H9 (cell line): ENCODE measurements at regions not wholly inside any gene's neighbourhood (a gene's known extent, or its start where the extent isn't known, plus 50 kb on each side); places are given as distances from the start of the nearest gene placed in this dataset.

Source experiments
- DNase-seq: peaks from one replicate; pipeline ENCODE4 v3.0.0-alpha.2; 2017
- H2AFZ ChIP-seq: one replicate; pipeline ENCODE4 v1.6.1; 2013; ENCODE audit warnings: mild to moderate bottlenecking, low read length, control low read depth, moderate library complexity
- H2AK5ac ChIP-seq: 2 replicates; pipeline ENCODE4 v1.6.1; 2013; ENCODE audit warnings: low read length, control low read depth, mixed read lengths; ENCODE audit not compliant: insufficient read length
- H2BK120ac ChIP-seq: one replicate; pipeline ENCODE4 v1.6.1; 2013; ENCODE audit warnings: low read depth, mild to moderate bottlenecking, low read length, control low read depth, inconsistent platforms; ENCODE audit not compliant: poor library complexity, severe bottlenecking
- H2BK12ac ChIP-seq: 2 replicates; pipeline ENCODE4 v1.6.1; 2013; ENCODE audit warnings: low read length, control low read depth, mixed read lengths, low read depth; ENCODE audit not compliant: insufficient read length
- H2BK15ac ChIP-seq: 2 replicates; pipeline ENCODE4 v1.6.1; 2013; ENCODE audit warnings: low read depth, low read length, control low read depth
- H2BK20ac ChIP-seq: one replicate; pipeline ENCODE4 v1.6.1; 2013; ENCODE audit warnings: low read depth, mild to moderate bottlenecking, low read length, control low read depth, inconsistent platforms; ENCODE audit not compliant: poor library complexity, severe bottlenecking
- H2BK5ac ChIP-seq: 2 replicates; pipeline ENCODE4 v1.6.1; 2013; ENCODE audit warnings: low read length, control low read depth, mixed read lengths; ENCODE audit not compliant: insufficient read length
- H3K14ac ChIP-seq: 2 replicates; pipeline ENCODE4 v1.6.1; 2013; ENCODE audit warnings: low read length, control low read depth; ENCODE audit not compliant: insufficient read depth
- H3K18ac ChIP-seq: 2 replicates; pipeline ENCODE4 v1.6.1; 2013; ENCODE audit warnings: low read depth, mild to moderate bottlenecking, mixed read lengths, low read length, control low read depth; ENCODE audit not compliant: insufficient read length
- H3K23ac ChIP-seq: 2 replicates; pipeline ENCODE4 v1.6.1; 2013; ENCODE audit warnings: low read length, control low read depth, mixed read lengths, low read depth; ENCODE audit not compliant: insufficient read length
- H3K23me2 ChIP-seq: 2 replicates; pipeline ENCODE4 v1.6.1; 2013; ENCODE audit warnings: low read depth, mild to moderate bottlenecking, mixed read lengths, low read length, control low read depth; ENCODE audit not compliant: insufficient read length, poor library complexity, severe bottlenecking
- H3K27ac ChIP-seq: 2 replicates; pipeline ENCODE4 v1.5.1; 2013; ENCODE audit warnings: low read length, control low read depth, mixed read lengths, low read depth; ENCODE audit not compliant: insufficient read length
- H3K27me3 ChIP-seq: 2 replicates; pipeline ENCODE4 v1.6.1; 2013; ENCODE audit warnings: low read length, control low read depth, inconsistent platforms; ENCODE audit not compliant: insufficient read depth
- H3K4ac ChIP-seq: 2 replicates; pipeline ENCODE4 v1.6.1; 2013; ENCODE audit warnings: low read depth, mild to moderate bottlenecking, control low read depth, inconsistent platforms, low read length, moderate library complexity
- H3K4me1 ChIP-seq: 2 replicates; pipeline ENCODE4 v1.6.1; 2013; ENCODE audit warnings: low read length, control low read depth, inconsistent platforms; ENCODE audit not compliant: insufficient read depth
- H3K4me2 ChIP-seq: 2 replicates; pipeline ENCODE4 v1.6.1; 2013; ENCODE audit warnings: low read length, control low read depth, mixed read lengths; ENCODE audit not compliant: insufficient read length, insufficient read depth
- H3K56ac ChIP-seq: 2 replicates; pipeline ENCODE4 v1.6.1; 2013; ENCODE audit warnings: low read depth, mild to moderate bottlenecking, mixed read lengths, low read length, control low read depth; ENCODE audit not compliant: insufficient read length
- H3K79me1 ChIP-seq: 2 replicates; pipeline ENCODE4 v1.6.1; 2013; ENCODE audit warnings: low read depth, mild to moderate bottlenecking, moderate library complexity, low read length, control low read depth, inconsistent platforms; ENCODE audit not compliant: insufficient read depth, poor library complexity, severe bottlenecking
- H3K79me2 ChIP-seq: 2 replicates; pipeline ENCODE4 v1.6.1; 2013; ENCODE audit warnings: low read length, control low read depth, inconsistent platforms; ENCODE audit not compliant: insufficient read depth
- H3K9ac ChIP-seq: 2 replicates; pipeline ENCODE4 v1.6.1; 2013; ENCODE audit warnings: low read length, control low read depth, mixed read lengths; ENCODE audit not compliant: insufficient read length; ENCODE audit errors: extremely low read depth
- H3K9me3 ChIP-seq: one replicate; pipeline ENCODE4 v1.6.1; 2013; ENCODE audit warnings: low read depth, low read length, inconsistent platforms; ENCODE audit not compliant: control insufficient read depth
- H3T11ph ChIP-seq: one replicate; pipeline ENCODE4 v1.6.1; 2013; ENCODE audit warnings: mild to moderate bottlenecking, low read length, control low read depth, inconsistent platforms
- H4K20me1 ChIP-seq: one replicate; pipeline ENCODE4 v1.6.1; 2013; ENCODE audit not compliant: control insufficient read depth, insufficient read length, insufficient read depth
- H4K5ac ChIP-seq: 2 replicates; pipeline ENCODE4 v1.6.1; 2013; ENCODE audit warnings: low read depth, mild to moderate bottlenecking, mixed read lengths, low read length, control low read depth; ENCODE audit not compliant: insufficient read length
- H4K8ac ChIP-seq: replicated peaks from 2 replicates; pipeline ENCODE4 v1.6.1; 2013; ENCODE audit warnings: low read length, control low read depth, mixed read lengths, low read depth; ENCODE audit not compliant: insufficient read length
- H4K91ac ChIP-seq: 2 replicates; pipeline ENCODE4 v1.6.1; 2013; ENCODE audit warnings: low read depth, mild to moderate bottlenecking, moderate library complexity, mixed read lengths, low read length, control low read depth; ENCODE audit not compliant: insufficient read length
- H3K27ac Mint-ChIP-seq, 3 experiments: 2 replicates in 2 of 3; 3 replicates in 1 of 3; pipeline ENCODE4 v1.8.0; 2020 to 2021; ENCODE audit warnings: mixed read lengths in 3 of 3, mild to moderate bottlenecking in 1 of 3, moderate library complexity in 1 of 3
- H3K27me3 Mint-ChIP-seq: 2 replicates; pipeline ENCODE4 v1.8.0; 2021; ENCODE audit warnings: low read depth, mild to moderate bottlenecking, moderate library complexity, mixed read lengths
- H3K36me3 Mint-ChIP-seq, 3 experiments: 2 replicates in 2 of 3; 3 replicates in 1 of 3; pipeline ENCODE4 v1.8.0; 2020 to 2021; ENCODE audit warnings: low read depth in 3 of 3, mixed read lengths in 3 of 3; ENCODE audit not compliant: insufficient read depth in 1 of 3
- H3K4me1 Mint-ChIP-seq, 2 experiments: 2 replicates each; pipeline ENCODE4 v1.8.0; 2020; ENCODE audit warnings: mixed read lengths in 2 of 2
- H3K4me3 Mint-ChIP-seq, 2 experiments: 2 replicates in 1 of 2; 3 replicates in 1 of 2; pipeline ENCODE4 v1.8.0; 2020 to 2021; ENCODE audit warnings: mild to moderate bottlenecking in 2 of 2, mixed read lengths in 2 of 2, moderate library complexity in 1 of 2
- H3K9me3 Mint-ChIP-seq, 2 experiments: 2 replicates in 1 of 2; 3 replicates in 1 of 2; pipeline ENCODE4 v1.8.0; 2020; ENCODE audit warnings: mild to moderate bottlenecking in 2 of 2, mixed read lengths in 2 of 2, moderate library complexity in 1 of 2
- CTCF ChIP-seq: fragments of 200-600 bp; sonication (generic); conservative IDR thresholded peaks from 3 replicates; pipeline ENCODE4 v1.8.0; 2021; ENCODE audit warnings: antibody characterized with exemption, mild to moderate bottlenecking
- WGBS: extraction: QIAGEN DNeasy Blood & Tissue Kit; methylation state at CpG from one replicate; pipeline ENCODE4 v1.1.7; 2013; ENCODE audit warnings: missing lambda C conversion rate, low lambda C conversion rate, mixed read lengths; ENCODE audit not compliant: insufficient read length; ENCODE audit errors: extremely low coverage; 5-methylcytosine and 5-hydroxymethylcytosine counted together

GRCh38 chr12:111227476-111228420 is 141.1 kb downstream of the PHETA1 start:
- no peak overlapping the region for H3K14ac ChIP-seq
- no peak overlapping the region for H4K8ac ChIP-seq
- no peak overlapping the region for H2BK15ac ChIP-seq
- H2BK20ac ChIP-seq = no peak overlapping the region
- H4K20me1 ChIP-seq = no peaks in the 10 kb centered on the region
- no peak overlapping the region for H3K18ac ChIP-seq
- Mint-ChIP-seq H3K36me3 (peaks cover 0 to 3% (median 0%) of the 10 kb centered on the region in 3 experiments; a peak in 3 of 7 replicates), H3K27ac (no peak overlapping the region), H3K9me3 (no peaks in the 10 kb centered on the region), H3K4me1 (peaks cover 6 to 11% of the 10 kb centered on the region in 2 experiments; a peak in 3 of 4 replicates), H3K27me3 (peaks cover 5% of the 10 kb centered on the region), H3K4me3 (no peak overlapping the region)
- H3K4ac ChIP-seq = no peak overlapping the region
- H4K91ac ChIP-seq = no peak overlapping the region
- H3K23me2 ChIP-seq = no peaks in the 10 kb centered on the region
- H2AK5ac ChIP-seq = no peak overlapping the region
- H2BK5ac ChIP-seq = no peak overlapping the region
- H3K27me3 ChIP-seq = no peaks in the 10 kb centered on the region
- no peak overlapping the region for H3K27ac ChIP-seq
- no peak overlapping the region for H3T11ph ChIP-seq
- no peak overlapping the region for H2BK12ac ChIP-seq
- H2AFZ ChIP-seq = no peak overlapping the region
- H3K4me1 ChIP-seq = no peaks in the 10 kb centered on the region
- H3K4me2 ChIP-seq = no peak overlapping the region
- no peak overlapping the region for H2BK120ac ChIP-seq
- H3K56ac ChIP-seq = no peak overlapping the region
- no peak overlapping the region for H3K9ac ChIP-seq
- DNase-seq = no peak
- no peaks in the 10 kb centered on the region for H3K9me3 ChIP-seq
- no CpG with 5 or more reads among the region's 10 CpGs for WGBS
- H3K79me2 ChIP-seq = no peaks in the 10 kb centered on the region
- H3K23ac ChIP-seq = no peak overlapping the region
- TF ChIP-seq CTCF = no peak
- H3K79me1 ChIP-seq = no peaks in the 10 kb centered on the region
- H4K5ac ChIP-seq = no peak overlapping the region
